H1 (cell line): ENCODE measurements at regions not wholly inside any gene's neighbourhood (a gene's known extent, or its start where the extent isn't known, plus 50 kb on each side); places are given as distances from the start of the nearest gene placed in this dataset.

ENCODE experiments used
- CTCF ChIA-PET: fragments of 300-600 bp; sonication (Branson Sonifier 250); formaldehyde crosslinking; loops from one replicate; lab custom pipeline; 2021; ENCODE audit not compliant: partially characterized antibody; lab: Charles Lee
- POLR2A ChIA-PET: fragments of 300-600 bp; sonication (Branson Sonifier 250); formaldehyde crosslinking; loops from one replicate; lab custom pipeline; 2021; ENCODE audit warnings: inconsistent platforms; ENCODE audit not compliant: partially characterized antibody; lab: Charles Lee
- DNase-seq, 2 experiments: peaks; one replicate each; pipeline versions ENCODE4 v3.0.0 to v3.0.0-alpha.2; 2010 to 2022; ENCODE audit warnings: low spot score in 2 of 2, low read depth in 1 of 2, mixed read lengths in 1 of 2
- FAIRE-seq: peaks from 2 replicates; lab custom pipeline; 2011; peaks lifted over from hg19 to GRCh38; lab: Jason Lieb, UNC
- H2AFZ ChIP-seq: 2 replicates; pipeline ENCODE4 v1.8.1; 2012; ENCODE audit warnings: low read length, inconsistent platforms
- H2AK5ac ChIP-seq: 2 replicates; pipeline ENCODE4 v1.6.1; 2013; ENCODE audit warnings: low read depth, low read length
- H2BK120ac ChIP-seq: replicated peaks from 2 replicates; pipeline ENCODE3; 2013; ENCODE audit warnings: low read depth, low read length, inconsistent platforms
- H2BK12ac ChIP-seq: 2 replicates; pipeline ENCODE4 v1.6.1; 2013; ENCODE audit warnings: low read depth, low read length
- H2BK15ac ChIP-seq: 2 replicates; pipeline ENCODE4 v1.6.1; 2013; ENCODE audit warnings: low read length
- H2BK20ac ChIP-seq: 2 replicates; pipeline ENCODE4 v1.6.1; 2013; ENCODE audit warnings: low read length
- H2BK5ac ChIP-seq: 2 replicates; pipeline ENCODE4 v1.6.1; 2013; ENCODE audit warnings: low read depth, low read length
- H3K14ac ChIP-seq: 2 replicates; pipeline ENCODE4 v1.6.1; 2013; ENCODE audit warnings: inconsistent platforms; ENCODE audit not compliant: insufficient read length
- H3K18ac ChIP-seq: 2 replicates; pipeline ENCODE4 v1.6.1; 2013; ENCODE audit warnings: low read length; ENCODE audit errors: extremely low read depth
- H3K23ac ChIP-seq: 2 replicates; pipeline ENCODE4 v1.6.1; 2013; ENCODE audit warnings: inconsistent platforms; ENCODE audit not compliant: insufficient read length
- H3K23me2 ChIP-seq: 2 replicates; pipeline ENCODE4 v1.6.1; 2013; ENCODE audit warnings: low read depth, low read length
- H3K27ac ChIP-seq: 2 replicates; pipeline ENCODE4 v1.6.1; 2011; ENCODE audit warnings: low read depth, low read length, inconsistent platforms
- H3K27me3 ChIP-seq, 4 experiments: replicated peaks in 1 of 4; 1 replicate in 1 of 4; 2 replicates in 3 of 4; pipeline versions ENCODE4 v1.6.1 to v1.8.1; 2011 to 2013; ENCODE audit warnings: low read length in 3 of 4, mild to moderate bottlenecking in 3 of 4, inconsistent platforms in 2 of 4, mixed read lengths in 2 of 4, moderate library complexity in 1 of 4; ENCODE audit not compliant: control insufficient read depth in 3 of 4, insufficient read depth in 3 of 4; ENCODE audit errors: extremely low read depth in 1 of 4
- H3K36me3 ChIP-seq, 4 experiments: 2 replicates each; pipeline versions ENCODE4 v1.6.1 to v1.8.1; 2011 to 2013; ENCODE audit warnings: mild to moderate bottlenecking in 4 of 4, low read length in 3 of 4, moderate library complexity in 2 of 4, control low read depth in 1 of 4, inconsistent platforms in 1 of 4; ENCODE audit not compliant: insufficient read depth in 4 of 4, control insufficient read depth in 2 of 4
- H3K4ac ChIP-seq: replicated peaks from 2 replicates; pipeline ENCODE3; 2013; ENCODE audit warnings: low read length, low read depth, mixed read lengths, inconsistent platforms; ENCODE audit not compliant: insufficient read length
- H3K4me1 ChIP-seq, 4 experiments: replicated peaks in 1 of 4; 1 replicate in 1 of 4; 2 replicates in 3 of 4; pipeline versions ENCODE4 v1.6.1 to v1.8.1; 2011 to 2013; ENCODE audit warnings: low read length in 3 of 4, inconsistent platforms in 2 of 4, mixed read lengths in 1 of 4; ENCODE audit not compliant: insufficient read depth in 4 of 4, control insufficient read depth in 3 of 4
- H3K4me2 ChIP-seq, 2 experiments: 2 replicates each; pipeline versions ENCODE4 v1.6.1 to v1.8.1; 2011 to 2013; ENCODE audit warnings: low read depth in 2 of 2, low read length in 2 of 2, control low read depth in 1 of 2, inconsistent platforms in 1 of 2, mild to moderate bottlenecking in 1 of 2; ENCODE audit not compliant: insufficient read depth in 1 of 2
- H3K4me3 ChIP-seq, 4 experiments: fragments of 200-600, 300-600 bp in 1 of 4; sonication (generic), shearing (Covaris generic), sonication (Bioruptor Twin) in 1 of 4; 2 replicates each; pipeline versions ENCODE4 v1.5.1 to v1.8.1; 2011 to 2016; ENCODE audit warnings: low read length in 4 of 4, low read depth in 3 of 4, control low read depth in 2 of 4, inconsistent platforms in 2 of 4, mild to moderate bottlenecking in 2 of 4, mixed read lengths in 1 of 4, moderate library complexity in 1 of 4; ENCODE audit not compliant: insufficient read depth in 2 of 4; ENCODE audit errors: extremely low read depth in 1 of 4
- H3K56ac ChIP-seq: replicated peaks from 2 replicates; pipeline ENCODE3; 2013; ENCODE audit warnings: low read depth, mild to moderate bottlenecking, mixed read lengths, low read length, inconsistent platforms; ENCODE audit not compliant: insufficient read length
- H3K79me1 ChIP-seq: 2 replicates; pipeline ENCODE4 v1.6.1; 2013; ENCODE audit warnings: low read depth, low read length, control low read depth
- H3K79me2 ChIP-seq, 2 experiments: 2 replicates each; pipeline versions ENCODE4 v1.6.1 to v1.8.1; 2012 to 2013; ENCODE audit warnings: low read length in 2 of 2, mild to moderate bottlenecking in 2 of 2, inconsistent platforms in 1 of 2; ENCODE audit not compliant: insufficient read depth in 2 of 2, control insufficient read depth in 1 of 2
- H3K9ac ChIP-seq, 4 experiments: replicated peaks in 1 of 4; 1 replicate in 1 of 4; 2 replicates in 3 of 4; pipeline versions ENCODE4 v1.6.1 to v1.8.1; 2011 to 2013; ENCODE audit warnings: low read depth in 3 of 4, low read length in 3 of 4, control low read depth in 2 of 4, mild to moderate bottlenecking in 2 of 4, moderate library complexity in 2 of 4, inconsistent platforms in 1 of 4; ENCODE audit errors: extremely low read depth in 1 of 4
- H3K9me3 ChIP-seq, 2 experiments: 2 replicates each; pipeline versions ENCODE4 v1.6.1 to v1.8.1; 2012 to 2013; ENCODE audit warnings: mild to moderate bottlenecking in 2 of 2, moderate library complexity in 2 of 2, control low read depth in 1 of 2, inconsistent platforms in 1 of 2, low read depth in 1 of 2, low read length in 1 of 2, mixed read lengths in 1 of 2; ENCODE audit not compliant: insufficient read depth in 2 of 2
- H4K20me1 ChIP-seq, 2 experiments: replicated peaks in 1 of 2; 2 replicates each; pipeline versions ENCODE3 to v1.8.1; 2011 to 2013; ENCODE audit warnings: inconsistent platforms in 2 of 2, low read length in 2 of 2, mild to moderate bottlenecking in 1 of 2; ENCODE audit not compliant: insufficient read depth in 2 of 2, control insufficient read depth in 1 of 2
- H4K5ac ChIP-seq: 2 replicates; pipeline ENCODE4 v1.6.1; 2013; ENCODE audit warnings: low read length, low read depth, mixed read lengths, inconsistent platforms; ENCODE audit not compliant: insufficient read length
- H4K8ac ChIP-seq: 2 replicates; pipeline ENCODE4 v1.8.0; 2013; ENCODE audit warnings: mild to moderate bottlenecking, moderate library complexity, low read length, inconsistent platforms; ENCODE audit not compliant: insufficient read depth; ENCODE audit errors: extremely low read depth
- H4K91ac ChIP-seq: replicated peaks from 2 replicates; pipeline ENCODE3; 2013; ENCODE audit warnings: low read length, mixed read lengths, inconsistent platforms; ENCODE audit not compliant: insufficient read length
- BACH1 ChIP-seq: IDR thresholded peaks from 2 replicates; pipeline ENCODE4 v1.6.1; 2012; ENCODE audit warnings: low read length, improper control_type of control experiment
- BRCA1 ChIP-seq: IDR thresholded peaks from 2 replicates; pipeline ENCODE4 v1.6.1; 2012; ENCODE audit warnings: low read depth, low read length, improper control_type of control experiment
- CHD2 ChIP-seq: IDR thresholded peaks from 2 replicates; pipeline ENCODE4 v1.6.1; 2012; ENCODE audit warnings: low read length, improper control_type of control experiment
- HDAC6 ChIP-seq: IDR thresholded peaks from one replicate; pipeline ENCODE4 v1.7.1; 2012; ENCODE audit warnings: low read depth, mild to moderate bottlenecking, inconsistent platforms, low read length, moderate library complexity
- PHF8 ChIP-seq: fragments of 200-600 bp; sonication (generic); conservative IDR thresholded peaks from 2 replicates; pipeline ENCODE4 v1.7.1; 2012; ENCODE audit warnings: low read depth, mild to moderate bottlenecking, inconsistent platforms, low read length, moderate library complexity
- POLR2A ChIP-seq, 2 experiments: IDR thresholded peaks; 1 replicate in 1 of 2; 2 replicates in 1 of 2; pipeline ENCODE4 v1.6.1; 2011; ENCODE audit warnings: low read depth in 2 of 2, low read length in 2 of 2, mild to moderate bottlenecking in 2 of 2; ENCODE audit errors: control extremely low read depth in 1 of 2
- POU5F1 ChIP-seq: IDR thresholded peaks from 2 replicates; pipeline ENCODE4 v1.6.1; 2011; ENCODE audit warnings: low read depth, mild to moderate bottlenecking, low read length, moderate library complexity
- SIX5 ChIP-seq: IDR thresholded peaks from 2 replicates; pipeline ENCODE4 v1.6.1; 2011; ENCODE audit warnings: mild to moderate bottlenecking, low read depth, low read length
- SP1 ChIP-seq: IDR thresholded peaks from 2 replicates; pipeline ENCODE4 v1.6.1; 2011; ENCODE audit warnings: low read depth, low read length
- WGBS, 2 experiments: shearing (Covaris generic) in 1 of 2; methylation state at CpG; one replicate each; pipeline versions ENCODE4 v1.1.6 to v1.1.7; 2013 to 2015; ENCODE audit warnings: low lambda C conversion rate in 2 of 2, mixed read lengths in 2 of 2, inconsistent platforms in 1 of 2, low coverage in 1 of 2, missing lambda C conversion rate in 1 of 2; ENCODE audit not compliant: insufficient replicate concordance in 2 of 2, insufficient coverage in 1 of 2, insufficient read length in 1 of 2; ENCODE audit errors: extremely low coverage in 1 of 2, missing lambda C conversion rate in 1 of 2; 5-methylcytosine and 5-hydroxymethylcytosine counted together
- TF ChIP-seq, protein P1 (sequence below), 3 experiments: IDR thresholded peaks; 1 replicate in 2 of 3; 2 replicates in 1 of 3; pipeline versions ENCODE4 v1.5.1 to v1.6.1; 2011; ENCODE audit warnings: low read length in 3 of 3, mild to moderate bottlenecking in 3 of 3, inconsistent platforms in 2 of 3, low read depth in 1 of 3, moderate library complexity in 1 of 3; ENCODE audit not compliant: insufficient read depth in 1 of 3; ENCODE audit errors: control extremely low read depth in 1 of 3

DNA sequence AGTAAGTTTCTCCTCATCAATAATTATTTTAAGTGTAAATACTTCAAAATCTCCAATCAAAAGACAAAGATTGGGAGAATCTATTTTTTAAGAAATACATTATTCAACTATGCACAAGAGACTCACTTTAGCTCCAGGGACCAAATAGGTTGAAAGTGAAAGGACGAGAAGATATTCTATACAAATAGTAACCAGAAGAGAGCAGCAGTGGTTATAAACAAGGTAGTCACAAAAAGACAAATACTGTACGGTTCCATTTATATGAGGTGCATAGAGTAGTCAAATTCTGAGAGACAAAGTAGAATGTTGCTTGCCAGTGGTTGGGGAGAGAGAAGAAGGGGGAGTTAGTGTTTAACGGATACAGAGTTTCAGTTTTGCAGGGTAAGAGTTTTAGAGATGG lies 69.8 kb downstream of the POU3F3 start:
- no peaks in the 10 kb centered on the region for H3K4me1 ChIP-seq
- TF ChIP-seq BRCA1 (no peak), PHF8 (no peak), SP1 (no peak), BACH1 (no peak), CHD2 (no peak), POU5F1 (no peak), POLR2A (IDR thresholded peaks at IDR 0.05; ENCODE audit: control extremely low read depth in 1 of 2, low read depth in 2 of 2, low read length in 2 of 2) (no peak), HDAC6 (no peak), SIX5 (no peak)
- TF ChIP-seq, protein P1, sequence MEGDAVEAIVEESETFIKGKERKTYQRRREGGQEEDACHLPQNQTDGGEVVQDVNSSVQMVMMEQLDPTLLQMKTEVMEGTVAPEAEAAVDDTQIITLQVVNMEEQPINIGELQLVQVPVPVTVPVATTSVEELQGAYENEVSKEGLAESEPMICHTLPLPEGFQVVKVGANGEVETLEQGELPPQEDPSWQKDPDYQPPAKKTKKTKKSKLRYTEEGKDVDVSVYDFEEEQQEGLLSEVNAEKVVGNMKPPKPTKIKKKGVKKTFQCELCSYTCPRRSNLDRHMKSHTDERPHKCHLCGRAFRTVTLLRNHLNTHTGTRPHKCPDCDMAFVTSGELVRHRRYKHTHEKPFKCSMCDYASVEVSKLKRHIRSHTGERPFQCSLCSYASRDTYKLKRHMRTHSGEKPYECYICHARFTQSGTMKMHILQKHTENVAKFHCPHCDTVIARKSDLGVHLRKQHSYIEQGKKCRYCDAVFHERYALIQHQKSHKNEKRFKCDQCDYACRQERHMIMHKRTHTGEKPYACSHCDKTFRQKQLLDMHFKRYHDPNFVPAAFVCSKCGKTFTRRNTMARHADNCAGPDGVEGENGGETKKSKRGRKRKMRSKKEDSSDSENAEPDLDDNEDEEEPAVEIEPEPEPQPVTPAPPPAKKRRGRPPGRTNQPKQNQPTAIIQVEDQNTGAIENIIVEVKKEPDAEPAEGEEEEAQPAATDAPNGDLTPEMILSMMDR (IDR thresholded peaks at IDR 0.05; ENCODE audit: control extremely low read depth in 1 of 3, insufficient read depth in 1 of 3, low read depth in 1 of 3, low read length in 3 of 3): no peak
- ChIA-PET CTCF (interaction anchor here (1.0 to 1.8 kb wide), 4 partner anchors 20 to 40 kb away, joined by 3 to 4 read pairs (median 4); no protein-coding TSS in a partner anchor), POLR2A (no interaction called here)
- no peaks in the 10 kb centered on the region for H3K9me3 ChIP-seq
- H3K14ac ChIP-seq: no peak overlapping the region
- DNase-seq (no peak), FAIRE-seq (no peak)
- no peak overlapping the region for H2AK5ac ChIP-seq
- H3K4me2 ChIP-seq: no peak overlapping the region
- no peaks in the 10 kb centered on the region for H4K20me1 ChIP-seq
- no peaks in the 10 kb centered on the region; the same call in 1 of the 2 replicates for H3K23me2 ChIP-seq
- H2AFZ ChIP-seq: no peak overlapping the region
- H3K18ac ChIP-seq: no peak overlapping the region
- no peak overlapping the region for H2BK20ac ChIP-seq
- H4K91ac ChIP-seq: no peak overlapping the region
- no peak overlapping the region for H3K4ac ChIP-seq
- H2BK15ac ChIP-seq: no peak overlapping the region
- H2BK120ac ChIP-seq: no peak overlapping the region
- H3K4me3 ChIP-seq: no peak overlapping the region
- H2BK12ac ChIP-seq: no peak overlapping the region
- H3K27me3 ChIP-seq: no peaks in the 10 kb centered on the region
- H3K27ac ChIP-seq: no peak overlapping the region
- no peak overlapping the region for H4K5ac ChIP-seq
- no peak overlapping the region for H3K9ac ChIP-seq
- H2BK5ac ChIP-seq: no peak overlapping the region
- 86% methylated on average over 3 of the region's 3 CpGs; no CpG with 5 or more reads in 1 of the 2 experiments for WGBS, 2 experiments
- no peaks in the 10 kb centered on the region for H3K79me2 ChIP-seq
- H4K8ac ChIP-seq: no peak overlapping the region
- H3K56ac ChIP-seq: no peak overlapping the region
- H3K36me3 ChIP-seq: no peaks in the 10 kb centered on the region
- H3K23ac ChIP-seq: no peak overlapping the region
- H3K79me1 ChIP-seq: no peaks in the 10 kb centered on the region
